ENCODE measurements at regions not wholly inside any gene's neighbourhood (a gene's known extent, or its start where the extent isn't known, plus 50 kb on each side); places are given as distances from the start of the nearest gene placed in this dataset.

DNA sequence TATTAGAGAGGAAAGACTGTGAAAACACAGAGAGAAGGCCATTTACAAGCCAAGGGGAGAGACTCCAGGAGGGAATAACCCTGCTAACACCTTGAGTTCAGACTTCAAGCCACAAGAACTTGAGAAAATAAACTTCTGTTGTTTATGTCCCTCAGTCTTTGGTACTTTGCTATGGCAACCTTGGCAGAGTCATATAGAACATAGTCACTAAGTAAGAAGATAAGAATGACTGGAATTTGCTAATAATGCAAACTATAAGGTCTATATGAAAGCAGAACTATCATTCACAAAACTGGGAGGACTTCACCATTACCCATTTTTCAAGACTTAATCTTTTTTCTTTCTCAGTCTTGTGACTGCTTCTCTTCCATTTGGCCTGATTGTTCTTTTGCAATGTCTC is 767.3 kb upstream of the ADAMTS5 start:
- H2BK15ac ChIP-seq (ENCODE audit: low read depth, poor library complexity, severe bottlenecking) = no peak overlapping the region

GRCh38 chr21:27725916-27726315 is 759.0 kb upstream of the ADAMTS5 start:
- H3K18ac ChIP-seq (ENCODE audit: low read depth in 1 of 2, low read length in 2 of 2) = peak overlapping the region in 1 of 2 experiments; percentile 83
- no peak overlapping the region for H2BK12ac ChIP-seq (ENCODE audit: low read length in 2 of 2)
- H2AK5ac ChIP-seq (ENCODE audit: low read length, severe bottlenecking) = no peak overlapping the region
- DNase-seq = peak; percentile 78
- H2BK15ac ChIP-seq (ENCODE audit: low read depth, poor library complexity, severe bottlenecking) = no peak overlapping the region
- H2BK120ac ChIP-seq (ENCODE audit: low read depth, low read length) = no peak overlapping the region
- no peak overlapping the region for H3K23ac ChIP-seq (ENCODE audit: low read length in 2 of 2)
- no peak overlapping the region for H3K9ac ChIP-seq (ENCODE audit: low read length)
- no peak overlapping the region for H3K27ac ChIP-seq (ENCODE audit: low read length, poor library complexity, severe bottlenecking)
- H3K14ac ChIP-seq (ENCODE audit: low read length in 2 of 2) = no peak overlapping the region
- H3K27me3 ChIP-seq (ENCODE audit: control insufficient read depth in 1 of 2, insufficient read depth in 1 of 2, low read length in 2 of 2) = no peaks in the 10 kb centered on the region
- H3K4me3 ChIP-seq (ENCODE audit: insufficient read depth in 1 of 2, low read depth in 1 of 2, low read length in 2 of 2) = no peak overlapping the region
- H4K8ac ChIP-seq (ENCODE audit: low read length) = no peak overlapping the region
- WGBS = 53% methylated on average over 1 of the region's 1 CpG
- no peak overlapping the region for H3K4ac ChIP-seq (ENCODE audit: low read depth in 1 of 2, low read length in 2 of 2)
- no peak overlapping the region for H2BK5ac ChIP-seq (ENCODE audit: low read depth, low read length, poor library complexity, severe bottlenecking)
- H3K4me2 ChIP-seq (ENCODE audit: low read length, poor library complexity, severe bottlenecking) = no peak overlapping the region
- H3K4me1 ChIP-seq (ENCODE audit: control insufficient read depth, insufficient read depth, low read depth, low read length) = no peaks in the 10 kb centered on the region
- no peaks in the 10 kb centered on the region for H3K36me3 ChIP-seq (ENCODE audit: control insufficient read depth in 1 of 2, insufficient read depth in 2 of 2, low read depth in 1 of 2, low read length in 2 of 2)
- H2AFZ ChIP-seq (ENCODE audit: low read depth, low read length) = no peak overlapping the region
- no peaks in the 10 kb centered on the region for H3K79me1 ChIP-seq (replicated peaks; ENCODE audit: low read length, poor library complexity, severe bottlenecking)
- peak overlapping the region; percentile 50 for H4K91ac ChIP-seq (ENCODE audit: low read length)
- H3K9me3 ChIP-seq (ENCODE audit: control insufficient read depth, low read length) = peaks cover 19% of the 10 kb centered on the region

More for the DNA sequence above, 767.3 kb upstream of the ADAMTS5 start:
- Histone ChIP-seq H3K27ac (ENCODE audit: low read length, poor library complexity, severe bottlenecking) (no peak overlapping the region), H3K23ac (ENCODE audit: low read length in 2 of 2) (no peak overlapping the region), H3K27me3 (ENCODE audit: control insufficient read depth in 1 of 2, insufficient read depth in 1 of 2, low read length in 2 of 2) (no peaks in the 10 kb centered on the region), H2BK120ac (ENCODE audit: low read depth, low read length) (no peak overlapping the region), H3K4me2 (ENCODE audit: low read length, poor library complexity, severe bottlenecking) (no peak overlapping the region), H3K4ac (ENCODE audit: low read depth in 1 of 2, low read length in 2 of 2) (no peak overlapping the region), H2BK5ac (ENCODE audit: low read depth, low read length, poor library complexity, severe bottlenecking) (no peak overlapping the region), H3K9me3 (ENCODE audit: control insufficient read depth, low read length) (peaks cover 6% of the 10 kb centered on the region), H3K9ac (ENCODE audit: low read length) (no peak overlapping the region), H3K18ac (ENCODE audit: low read depth in 1 of 2, low read length in 2 of 2) (no peak overlapping the region), H3K36me3 (ENCODE audit: control insufficient read depth in 1 of 2, insufficient read depth in 2 of 2, low read depth in 1 of 2, low read length in 2 of 2) (no peaks in the 10 kb centered on the region), H4K8ac (ENCODE audit: low read length) (no peak overlapping the region), H3K4me1 (ENCODE audit: control insufficient read depth, insufficient read depth, low read depth, low read length) (no peaks in the 10 kb centered on the region), H3K4me3 (ENCODE audit: insufficient read depth in 1 of 2, low read depth in 1 of 2, low read length in 2 of 2) (no peak overlapping the region), H4K91ac (ENCODE audit: low read length) (no peak overlapping the region), H2AK5ac (ENCODE audit: low read length, severe bottlenecking) (no peak overlapping the region), H2BK12ac (ENCODE audit: low read length in 2 of 2) (no peak overlapping the region), H2AFZ (ENCODE audit: low read depth, low read length) (no peak overlapping the region), H3K79me1 (replicated peaks; ENCODE audit: low read length, poor library complexity, severe bottlenecking) (no peaks in the 10 kb centered on the region), H3K14ac (ENCODE audit: low read length in 2 of 2) (no peak overlapping the region)
- peak; percentile 80 for DNase-seq

DNA sequence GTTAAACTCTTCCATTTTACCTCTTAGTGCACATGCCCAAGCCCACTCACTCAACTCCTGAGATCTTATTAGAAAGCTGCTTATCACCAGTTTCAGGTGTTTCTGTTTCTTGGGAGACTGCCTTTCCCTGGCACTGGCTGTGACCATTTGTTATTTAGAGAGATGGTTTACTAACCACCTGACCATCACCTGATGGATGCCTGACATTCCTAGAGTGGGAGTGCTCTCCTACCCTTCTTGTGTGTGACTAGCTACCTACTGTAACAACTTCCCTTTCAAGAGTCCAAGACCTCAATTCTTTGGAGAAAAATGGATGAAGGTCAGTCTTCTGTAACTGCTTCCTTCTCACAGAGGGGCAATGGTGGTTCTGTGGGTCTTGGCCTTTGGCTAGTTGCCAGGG is 755.2 kb upstream of the ADAMTS5 start:
- Histone ChIP-seq H3K79me1 (replicated peaks; ENCODE audit: low read length, poor library complexity, severe bottlenecking) (no peaks in the 10 kb centered on the region), H3K9ac (ENCODE audit: low read length) (no peak overlapping the region), H2AFZ (ENCODE audit: low read depth, low read length) (no peak overlapping the region), H2BK120ac (ENCODE audit: low read depth, low read length) (no peak overlapping the region), H3K4me1 (ENCODE audit: control insufficient read depth, insufficient read depth, low read depth, low read length) (no peaks in the 10 kb centered on the region), H2BK15ac (ENCODE audit: low read depth, poor library complexity, severe bottlenecking) (no peak overlapping the region), H3K36me3 (ENCODE audit: control insufficient read depth in 1 of 2, insufficient read depth in 2 of 2, low read depth in 1 of 2, low read length in 2 of 2) (no peaks in the 10 kb centered on the region), H3K23ac (ENCODE audit: low read length in 2 of 2) (no peak overlapping the region), H3K4me3 (ENCODE audit: insufficient read depth in 1 of 2, low read depth in 1 of 2, low read length in 2 of 2) (no peak overlapping the region), H3K27me3 (ENCODE audit: control insufficient read depth in 1 of 2, insufficient read depth in 1 of 2, low read length in 2 of 2) (no peaks in the 10 kb centered on the region), H2AK5ac (ENCODE audit: low read length, severe bottlenecking) (no peak overlapping the region), H3K18ac (ENCODE audit: low read depth in 1 of 2, low read length in 2 of 2) (peak overlapping the region in 1 of 2 experiments; percentile 21), H2BK12ac (ENCODE audit: low read length in 2 of 2) (no peak overlapping the region), H4K91ac (ENCODE audit: low read length) (no peak overlapping the region), H3K4me2 (ENCODE audit: low read length, poor library complexity, severe bottlenecking) (no peak overlapping the region), H3K4ac (ENCODE audit: low read depth in 1 of 2, low read length in 2 of 2) (no peak overlapping the region), H4K8ac (ENCODE audit: low read length) (no peak overlapping the region), H3K14ac (ENCODE audit: low read length in 2 of 2) (peak overlapping the region in 1 of 2 experiments; percentile 68), H3K9me3 (ENCODE audit: control insufficient read depth, low read length) (no peaks in the 10 kb centered on the region), H2BK5ac (ENCODE audit: low read depth, low read length, poor library complexity, severe bottlenecking) (no peak overlapping the region), H3K27ac (ENCODE audit: low read length, poor library complexity, severe bottlenecking) (no peak overlapping the region)
- no peak for DNase-seq

- Histone ChIP-seq H3K79me1 (replicated peaks; ENCODE audit: low read length, poor library complexity, severe bottlenecking) (no peaks in the 10 kb centered on the region), H3K27me3 (ENCODE audit: control insufficient read depth in 1 of 2, insufficient read depth in 1 of 2, low read length in 2 of 2) (no peaks in the 10 kb centered on the region), H2BK5ac (ENCODE audit: low read depth, low read length, poor library complexity, severe bottlenecking) (no peak overlapping the region), H4K8ac (ENCODE audit: low read length) (no peak overlapping the region), H2BK12ac (ENCODE audit: low read length in 2 of 2) (no peak overlapping the region), H3K23ac (ENCODE audit: low read length in 2 of 2) (no peak overlapping the region), H3K4me2 (ENCODE audit: low read length, poor library complexity, severe bottlenecking) (no peak overlapping the region), H3K14ac (ENCODE audit: low read length in 2 of 2) (peak overlapping the region in 1 of 2 experiments; percentile 68), H2AFZ (ENCODE audit: low read depth, low read length) (no peak overlapping the region), H3K27ac (ENCODE audit: low read length, poor library complexity, severe bottlenecking) (no peak overlapping the region), H2BK15ac (ENCODE audit: low read depth, poor library complexity, severe bottlenecking) (no peak overlapping the region), H4K91ac (ENCODE audit: low read length) (no peak overlapping the region), H2BK120ac (ENCODE audit: low read depth, low read length) (no peak overlapping the region), H3K36me3 (ENCODE audit: control insufficient read depth in 1 of 2, insufficient read depth in 2 of 2, low read depth in 1 of 2, low read length in 2 of 2) (no peaks in the 10 kb centered on the region), H3K4me3 (ENCODE audit: insufficient read depth in 1 of 2, low read depth in 1 of 2, low read length in 2 of 2) (no peak overlapping the region), H2AK5ac (ENCODE audit: low read length, severe bottlenecking) (no peak overlapping the region), H3K9me3 (ENCODE audit: control insufficient read depth, low read length) (no peaks in the 10 kb centered on the region), H3K9ac (ENCODE audit: low read length) (no peak overlapping the region), H3K4me1 (ENCODE audit: control insufficient read depth, insufficient read depth, low read depth, low read length) (no peaks in the 10 kb centered on the region), H3K18ac (ENCODE audit: low read depth in 1 of 2, low read length in 2 of 2) (peak overlapping the region in 1 of 2 experiments; percentile 21), H3K4ac (ENCODE audit: low read depth in 1 of 2, low read length in 2 of 2) (no peak overlapping the region)
- 67% methylated on average over 2 of the region's 2 CpGs for WGBS
- no peak for DNase-seq
Observed at GRCh38 chr21:27721675-27722074, 754.8 kb upstream of the ADAMTS5 start.
